Sigmoid colon (tissue), 4 donors: ENCODE measurements at regions not wholly inside any gene's neighbourhood (a gene's known extent, or its start where the extent isn't known, plus 50 kb on each side); places are given as distances from the start of the nearest gene placed in this dataset.

Experiments used
- CTCF ChIP-seq, 4 experiments: fragments of 450-650 bp in 3 of 4; fragments of 200-600 bp in 1 of 4; IDR thresholded peaks; one replicate each; pipeline ENCODE4 v1.5.1; 2016 to 2019; ENCODE audit warnings: antibody characterized with exemption in 4 of 4, mild to moderate bottlenecking in 3 of 4, moderate library complexity in 2 of 4
- POLR2A ChIP-seq, 2 donors: fragments of 450-650 bp; IDR thresholded peaks; one replicate each; pipeline ENCODE4 v1.6.1; 2016; ENCODE audit warnings: antibody characterized with exemption in 2 of 2, mild to moderate bottlenecking in 2 of 2, moderate library complexity in 2 of 2
- POLR2AphosphoS5 ChIP-seq, 4 donors: sonication (generic); formaldehyde crosslinking; IDR thresholded peaks; one replicate each; pipeline ENCODE4 v1.6.1; 2017; ENCODE audit warnings: antibody characterized with exemption in 4 of 4

DNA sequence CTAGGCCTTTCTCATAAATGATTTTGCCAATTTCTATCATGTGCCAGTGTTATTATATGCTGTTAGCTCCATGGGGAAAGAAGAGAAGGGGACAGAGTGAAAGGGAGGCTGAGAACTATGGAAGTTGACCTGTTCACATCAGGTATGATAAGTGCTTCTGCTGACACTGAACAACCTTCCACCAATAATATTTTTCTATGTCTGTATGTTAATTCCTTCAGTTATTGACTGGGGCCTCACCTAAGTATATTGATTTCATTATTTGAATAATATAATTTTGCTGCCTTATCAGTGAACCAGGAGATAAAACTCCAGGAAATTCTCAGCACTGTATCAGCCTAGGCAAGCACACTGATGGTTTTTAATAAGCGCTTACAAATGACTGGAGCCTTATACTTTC, 262.8 kb downstream of the SNCA start:
- TF ChIP-seq CTCF (IDR thresholded peaks at IDR 0.05), result no peak
- no peak for TF ChIP-seq POLR2AphosphoS5 (IDR thresholded peaks at IDR 0.05)
- TF ChIP-seq POLR2A (IDR thresholded peaks at IDR 0.05), result no peak
